NCI-H2227 (cell line): ENCODE measurements at regions not wholly inside any gene's neighbourhood (a gene's known extent, or its start where the extent isn't known, plus 50 kb on each side); places are given as distances from the start of the nearest gene placed in this dataset.
"Not testable (repeated sequence)": the region's sequence is repeated elsewhere in the genome, so short reads cannot be mapped to it uniquely, and the experiment has no call there.

ENCODE experiments used
- DNase-seq: peaks from one replicate; lab custom pipeline; 2025; ENCODE audit not compliant: unreplicated experiment; lab: John Stamatoyannopoulos, UW

DNA sequence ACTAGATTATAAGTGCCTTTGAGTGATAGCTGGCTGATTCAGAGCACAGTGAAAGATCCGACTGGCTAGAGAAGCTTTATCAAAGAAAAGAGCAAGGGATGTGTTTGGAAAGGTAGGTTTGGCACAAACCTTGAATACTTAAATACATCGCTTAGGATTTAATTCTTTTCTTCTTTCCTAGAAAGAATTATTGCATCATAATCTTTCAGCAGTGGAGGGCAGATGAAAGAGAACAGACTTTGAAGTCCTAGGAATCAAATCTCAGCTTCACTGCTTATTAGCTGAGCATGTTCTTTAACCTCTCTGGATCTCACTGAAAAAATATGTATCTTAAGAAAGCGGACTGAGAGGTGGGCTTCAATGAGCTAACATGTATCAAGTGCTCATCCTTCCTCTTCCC, 122.8 kb downstream of the ZNF365 start:
- no peak for DNase-seq

DNA sequence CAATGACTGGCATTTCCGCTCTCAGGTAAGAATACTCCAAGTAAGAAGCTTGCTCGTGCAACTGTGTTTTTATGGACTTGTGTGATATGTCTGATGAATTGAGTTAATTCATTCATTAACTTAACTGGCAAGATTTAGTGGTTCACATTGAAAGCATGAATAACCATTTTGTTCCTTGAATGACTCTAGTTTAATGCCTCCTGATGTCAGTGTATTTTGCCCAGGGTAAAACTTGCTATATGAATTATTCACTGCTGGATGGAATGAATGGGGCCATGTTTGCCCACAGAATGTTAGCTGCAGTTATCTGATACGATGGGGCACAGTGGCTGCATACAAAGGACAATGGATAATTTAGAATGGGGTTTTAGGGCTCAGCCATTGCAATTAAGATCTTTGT, 124.1 kb downstream of the ZNF365 start:
- DNase-seq = no peak

DNA sequence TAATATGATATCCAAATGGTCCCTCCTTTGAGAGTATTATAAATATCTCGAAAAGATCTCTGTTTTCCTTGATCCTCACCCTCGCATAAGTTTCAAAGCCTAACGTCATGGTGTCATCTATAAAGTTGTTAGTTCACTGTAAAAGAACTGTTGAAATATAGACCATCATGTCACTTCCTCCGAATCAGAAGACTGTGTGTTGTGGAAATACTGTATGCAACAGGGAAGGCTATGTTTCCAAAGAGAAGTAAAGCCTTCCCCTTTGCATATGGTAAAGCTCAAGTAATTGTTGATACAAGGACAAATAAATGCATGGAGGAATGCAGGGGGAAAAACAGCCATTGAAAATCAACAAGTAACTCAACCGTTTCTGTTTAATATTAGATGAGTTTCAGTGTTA, 125.9 kb downstream of the ZNF365 start:
- not testable (repeated sequence) for DNase-seq

DNA sequence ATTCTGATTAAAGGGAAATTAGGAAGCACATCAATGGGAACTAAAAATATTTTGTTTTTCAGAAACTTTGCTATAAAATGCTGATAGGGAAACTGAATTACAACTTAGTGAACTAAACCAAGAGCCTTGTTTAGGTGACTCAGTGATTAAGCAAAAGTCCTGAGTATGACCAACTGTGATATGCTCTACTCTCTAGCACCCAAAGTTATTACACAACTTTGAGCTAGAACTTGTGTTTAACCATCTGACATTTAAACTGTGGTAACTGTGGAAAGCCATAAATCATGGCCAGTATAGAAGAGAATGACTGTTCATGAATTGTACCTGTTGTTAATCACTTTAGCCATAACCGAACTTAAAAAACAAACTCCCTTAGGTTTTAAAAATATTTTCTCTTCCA, 127.4 kb downstream of the ZNF365 start:
- no peak for DNase-seq

DNA sequence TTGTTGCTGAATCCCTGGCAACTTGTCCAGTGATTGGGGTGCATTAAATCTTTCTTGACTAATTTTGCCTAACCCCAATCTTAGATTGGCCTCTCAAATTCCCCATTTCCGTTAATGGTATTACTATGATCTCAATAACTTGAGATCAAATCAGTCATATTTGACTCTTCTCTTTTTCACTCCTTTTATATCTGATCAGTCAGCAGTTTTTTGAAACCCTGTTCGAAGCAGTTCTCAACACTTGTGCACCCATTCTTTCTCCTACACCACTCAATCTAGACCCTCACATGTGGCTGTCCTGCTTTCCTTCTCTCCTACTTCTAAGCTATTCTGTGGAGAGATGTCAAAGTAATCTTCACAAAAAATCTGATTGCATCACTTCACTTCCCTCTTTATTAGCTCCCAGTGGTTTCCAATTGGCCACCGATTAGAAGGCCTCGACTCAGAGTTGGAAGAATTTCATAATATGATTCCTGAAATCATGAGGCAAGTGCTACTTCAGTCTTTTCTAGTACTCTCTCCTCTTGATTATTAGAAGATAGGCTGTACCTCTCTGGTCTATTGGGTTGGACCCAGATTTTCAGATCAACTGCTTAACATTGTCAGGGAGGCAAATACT, 128.9 kb downstream of the ZNF365 start:
- no peak for DNase-seq

DNA sequence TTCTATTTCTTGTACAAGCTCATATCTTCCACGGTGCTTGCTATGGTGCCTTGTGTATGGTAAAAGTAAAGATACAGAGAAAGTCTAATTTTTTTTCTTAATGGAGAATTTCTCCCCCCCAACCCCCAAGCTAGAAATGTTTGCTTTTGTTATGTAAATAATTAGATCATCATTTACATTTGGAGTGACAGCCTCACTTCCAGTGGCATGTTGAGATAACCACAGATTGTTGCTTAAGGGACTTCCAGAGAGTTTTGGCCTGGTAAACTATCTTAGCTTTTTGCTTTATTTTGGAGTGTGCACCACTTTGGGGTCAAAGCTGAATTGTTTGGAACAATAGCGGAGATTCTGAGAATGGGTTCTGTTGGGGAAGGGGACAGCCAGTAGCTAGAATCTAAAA, 129.7 kb downstream of the ZNF365 start:
- DNase-seq = no peak

DNA sequence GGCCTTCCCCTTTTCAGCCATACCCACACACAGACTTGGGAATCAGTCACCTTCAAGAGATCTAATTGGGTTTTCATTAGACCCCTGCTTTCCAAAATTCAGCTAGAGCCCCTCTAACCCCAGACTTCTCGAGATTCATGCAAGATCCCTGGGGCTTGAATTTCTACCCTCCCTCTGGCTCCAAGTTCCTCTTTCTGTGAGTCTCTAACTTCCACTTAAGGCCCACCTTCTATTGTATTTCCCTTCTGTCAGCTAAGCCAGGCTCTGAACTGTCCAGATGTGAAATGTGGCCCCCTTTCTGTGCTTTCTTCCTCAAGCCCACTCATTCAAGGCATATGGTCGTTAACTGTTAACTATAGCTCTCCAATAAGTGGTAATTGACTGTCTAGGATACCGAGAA, 132.2 kb downstream of the ZNF365 start:
- no peak for DNase-seq

DNA sequence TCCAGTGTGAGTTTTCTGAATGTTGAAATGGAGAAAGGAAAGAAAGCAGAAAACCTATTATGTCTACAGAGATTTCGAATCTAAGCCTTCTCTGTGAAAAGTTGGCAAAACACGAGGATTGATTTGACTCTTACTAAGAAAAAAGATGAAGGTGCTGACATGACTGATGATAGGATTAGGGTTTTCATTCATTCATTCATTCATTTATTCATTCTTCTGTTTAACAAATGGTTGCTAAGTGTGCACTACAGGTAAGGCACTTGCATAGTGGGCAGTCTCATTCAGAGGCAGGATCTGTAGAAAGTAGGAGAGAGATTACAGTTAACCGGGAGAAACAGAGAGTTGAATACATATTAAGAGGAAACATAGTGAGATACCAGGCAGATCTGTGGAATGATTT, 137.1 kb downstream of the ZNF365 start:
- DNase-seq = no peak

DNA sequence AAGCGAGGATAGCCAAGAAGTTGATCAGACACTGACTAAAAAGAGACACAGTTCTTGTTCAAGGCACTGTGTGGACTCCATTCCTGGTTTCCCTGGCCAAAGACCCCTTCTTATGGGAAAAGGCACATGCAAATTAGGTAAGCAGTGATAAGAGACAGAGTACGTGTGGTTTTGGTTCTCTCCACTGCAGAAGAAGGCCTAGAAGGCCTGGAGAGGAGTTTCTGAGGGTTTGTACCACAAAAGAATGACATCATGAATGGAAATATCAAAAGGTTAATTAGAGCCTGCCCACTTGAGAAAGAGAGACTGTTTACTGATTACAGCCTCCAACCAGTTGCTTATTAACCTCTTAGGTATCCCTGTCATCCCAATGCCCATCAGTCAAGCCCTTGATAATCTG, 137.5 kb downstream of the ZNF365 start:
- no peak for DNase-seq

DNA sequence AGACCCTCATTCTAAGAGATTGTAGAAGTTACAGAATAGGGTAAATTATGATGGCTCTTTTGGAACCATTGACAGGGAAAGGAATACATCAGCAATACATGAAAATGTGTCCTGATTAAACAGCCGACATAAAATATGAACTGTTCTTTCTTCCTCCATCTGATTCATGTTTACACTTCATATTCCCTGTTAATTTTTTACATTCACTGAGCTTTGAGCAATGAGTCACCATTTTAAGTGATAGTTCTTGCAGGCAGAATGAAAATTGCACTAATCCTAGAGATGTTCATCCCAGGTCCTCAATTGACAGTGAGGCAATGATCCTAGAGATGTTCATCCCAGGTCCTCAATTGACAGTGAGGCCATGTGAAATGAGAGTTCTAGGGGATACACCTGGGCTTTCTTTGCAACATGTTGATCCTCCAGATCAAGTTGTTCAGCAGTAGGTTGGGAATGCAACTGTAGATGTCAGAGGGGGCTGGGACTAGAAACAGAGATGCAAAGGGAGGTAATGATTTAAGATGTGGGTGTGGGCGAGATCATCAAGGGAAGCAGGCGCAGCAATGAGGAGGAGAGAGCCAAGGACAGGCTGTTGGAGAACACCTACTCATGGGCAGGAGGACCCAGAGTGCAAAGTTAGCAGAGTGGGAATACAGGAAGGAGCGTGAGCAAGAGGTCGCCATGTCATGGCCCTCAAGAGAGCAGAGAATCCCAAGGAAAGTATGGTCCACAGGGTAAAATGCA, 138.7 kb downstream of the ZNF365 start:
- no peak for DNase-seq

DNA sequence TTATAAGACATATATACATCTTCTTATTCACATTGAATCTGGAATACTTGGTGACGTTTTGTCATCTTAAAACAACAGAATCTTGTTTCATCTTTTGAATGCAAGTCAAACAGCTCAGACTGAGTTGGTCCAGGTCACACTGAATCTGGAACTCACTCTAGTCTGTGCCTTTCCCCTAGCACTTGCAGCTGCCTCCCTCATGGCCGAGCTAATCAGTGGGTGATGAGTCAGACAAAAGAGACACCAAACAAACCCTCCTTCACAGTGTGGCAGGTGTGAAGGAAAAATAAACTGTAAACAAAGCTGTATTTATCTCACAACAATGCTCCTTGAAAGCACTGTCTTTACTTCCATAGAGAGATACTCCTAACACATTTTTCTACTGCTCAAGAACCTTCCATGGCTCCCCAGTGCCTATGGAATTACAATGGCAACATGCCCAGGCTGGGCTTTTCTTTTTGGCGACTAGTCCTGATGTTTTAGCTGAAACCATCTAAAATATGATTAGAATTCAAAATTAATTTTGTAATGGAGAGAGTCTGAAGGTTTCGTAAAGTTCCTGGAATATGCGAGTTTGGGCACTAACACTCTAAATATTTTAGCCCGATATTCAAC, 140.0 kb downstream of the ZNF365 start:
- DNase-seq = no peak

DNA sequence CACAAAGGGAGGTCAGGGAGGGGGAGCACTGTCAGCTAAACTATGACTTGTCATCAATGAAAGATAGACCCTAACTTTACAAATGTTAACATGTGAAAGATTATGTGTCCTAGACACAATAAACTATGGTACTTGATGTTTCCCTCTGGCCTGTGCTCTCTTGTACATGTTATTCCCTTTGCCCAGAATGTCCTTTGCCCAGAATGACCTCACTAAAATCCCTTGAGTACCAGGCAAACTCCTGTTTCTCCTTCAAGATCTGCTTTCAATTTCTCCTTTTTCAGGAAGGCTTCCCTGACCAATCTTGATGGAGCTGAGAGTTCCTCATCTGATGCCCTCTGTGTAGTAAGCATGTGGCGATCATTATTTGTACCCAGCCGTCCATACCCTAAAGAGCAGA, 143.1 kb downstream of the ZNF365 start:
- no peak for DNase-seq

DNA sequence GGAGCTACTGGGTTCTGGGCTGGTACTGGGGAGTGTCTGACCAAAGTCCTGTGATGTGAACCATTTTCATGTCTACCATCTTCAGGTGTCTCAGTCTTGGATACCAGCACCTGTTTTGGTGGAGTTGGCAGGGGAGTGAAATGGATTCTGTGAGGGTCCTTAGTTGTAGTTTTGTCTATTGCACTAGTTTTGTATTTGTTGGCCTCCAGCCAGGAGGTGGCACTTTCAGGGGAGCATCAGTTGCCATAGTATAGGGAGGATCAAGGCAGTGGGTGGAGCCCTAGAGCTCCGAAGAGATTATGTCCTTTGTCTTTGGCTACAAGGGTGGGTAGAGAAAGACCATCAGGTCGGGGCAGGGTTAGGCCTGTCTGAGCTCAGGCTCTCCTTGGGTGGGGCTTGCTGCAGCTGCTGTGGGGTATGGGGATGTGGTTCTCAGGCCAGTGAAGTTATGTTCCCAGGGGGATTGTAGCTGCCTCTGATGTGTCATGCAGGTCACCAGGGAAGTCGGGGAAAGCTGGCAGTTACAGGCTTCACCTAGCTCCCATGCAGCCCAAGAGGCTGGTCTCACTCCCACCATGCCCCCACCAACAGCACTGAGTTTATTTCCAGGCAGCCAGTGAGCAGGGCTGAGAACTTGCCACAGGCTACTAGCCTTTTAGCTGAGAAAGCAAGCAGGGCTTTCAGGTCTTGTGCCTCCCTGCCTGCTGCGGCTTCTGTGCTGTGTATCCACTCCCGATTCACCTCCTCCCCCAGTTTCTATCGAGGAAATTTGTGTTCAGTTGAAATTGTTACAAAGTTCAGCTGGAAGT, 153.1 kb downstream of the ZNF365 start:
- DNase-seq = no peak

DNA sequence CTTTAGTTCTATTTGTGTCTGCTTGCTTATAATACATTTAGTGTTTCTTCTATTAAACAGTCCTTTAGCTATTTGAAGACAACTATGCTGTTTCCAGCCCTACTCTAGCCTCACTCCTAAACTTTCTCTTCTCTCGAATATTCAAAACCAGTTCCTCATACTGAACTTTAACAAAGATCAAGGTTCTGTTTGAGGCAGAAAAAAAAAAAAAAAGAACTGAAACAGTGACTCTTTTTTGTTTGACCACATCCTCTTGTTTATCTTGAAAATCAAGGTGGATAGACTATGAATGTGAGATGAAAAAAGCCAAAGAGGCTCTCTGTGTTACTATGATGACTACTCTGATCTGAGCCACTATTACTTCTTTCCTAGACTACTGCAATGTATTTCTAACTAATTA, 154.3 kb downstream of the ZNF365 start:
- no peak for DNase-seq

DNA sequence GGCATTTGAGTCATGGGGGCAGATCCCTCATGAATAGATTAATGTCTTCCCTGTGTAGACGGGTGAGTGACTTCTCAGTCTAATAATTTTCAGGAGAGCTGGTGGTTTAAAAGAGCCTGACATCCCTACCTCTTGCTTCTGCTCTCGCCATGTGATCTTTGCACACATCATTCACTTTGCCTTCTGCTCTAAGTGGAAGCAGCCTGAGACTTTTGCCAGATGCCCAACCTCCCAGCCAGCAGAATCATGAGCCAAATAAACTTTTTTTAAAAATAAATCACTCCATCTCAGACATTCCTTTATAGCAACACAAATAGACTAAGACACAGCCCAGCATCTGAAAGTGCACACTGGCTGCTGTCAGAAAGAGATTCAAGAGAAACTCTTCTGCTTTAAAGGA, 155.2 kb downstream of the ZNF365 start:
- DNase-seq = no peak

DNA sequence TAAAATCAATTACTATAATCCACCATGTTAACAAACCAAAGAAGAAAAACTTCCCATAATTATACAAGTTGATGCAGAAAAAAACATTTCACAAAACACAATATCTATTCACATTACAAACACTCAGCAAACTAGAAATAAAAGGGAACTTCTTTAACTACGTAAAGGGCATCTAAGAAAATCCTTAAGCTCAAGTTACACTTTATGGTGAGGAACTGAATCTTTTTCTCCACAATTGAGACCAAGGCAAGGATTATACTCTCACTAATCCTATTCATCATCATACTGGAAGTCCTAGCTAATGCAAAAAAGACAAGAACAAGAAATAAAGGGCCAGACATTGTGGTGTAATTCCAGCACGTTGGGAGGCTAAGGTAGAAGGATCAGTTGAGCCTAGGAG, 159.9 kb downstream of the ZNF365 start:
- DNase-seq = no peak

DNA sequence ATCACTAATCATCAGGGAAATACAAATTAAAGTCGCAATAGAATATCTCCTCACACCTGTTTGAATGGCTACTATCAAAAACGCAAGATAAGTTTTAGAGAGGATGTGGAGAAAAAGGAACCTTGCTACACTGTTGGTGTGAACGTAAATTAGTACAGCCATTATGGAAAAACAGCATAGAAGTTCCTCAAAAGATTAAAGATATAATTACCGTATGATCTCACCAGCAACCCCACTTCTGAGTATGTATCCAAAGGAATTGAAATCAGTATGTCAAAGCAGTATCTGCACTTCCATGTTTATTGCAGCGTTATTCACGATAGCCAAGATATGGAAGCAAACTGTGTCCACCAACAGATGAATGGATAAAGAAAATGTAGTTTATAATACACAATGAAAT, 164.4 kb downstream of the ZNF365 start:
- no peak for DNase-seq

DNA sequence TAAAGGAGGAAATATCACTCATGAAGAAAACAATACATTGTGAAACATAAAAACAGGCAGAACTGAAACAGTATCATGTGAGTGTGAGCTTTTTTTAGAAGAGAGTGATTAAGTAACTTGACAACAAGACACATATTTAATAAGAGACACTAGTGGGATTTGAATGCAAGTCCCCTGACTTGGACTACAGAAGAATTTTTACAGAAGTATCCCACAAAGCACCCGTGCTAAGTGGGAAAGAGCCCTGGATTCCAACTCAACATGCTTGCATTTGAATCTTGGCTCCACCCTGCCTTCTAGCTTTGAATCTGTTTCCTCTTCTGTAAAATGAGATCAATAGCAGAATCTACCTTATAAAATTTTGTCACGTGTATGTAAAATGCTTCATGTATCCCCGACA, 166.2 kb downstream of the ZNF365 start:
- no peak for DNase-seq

DNA sequence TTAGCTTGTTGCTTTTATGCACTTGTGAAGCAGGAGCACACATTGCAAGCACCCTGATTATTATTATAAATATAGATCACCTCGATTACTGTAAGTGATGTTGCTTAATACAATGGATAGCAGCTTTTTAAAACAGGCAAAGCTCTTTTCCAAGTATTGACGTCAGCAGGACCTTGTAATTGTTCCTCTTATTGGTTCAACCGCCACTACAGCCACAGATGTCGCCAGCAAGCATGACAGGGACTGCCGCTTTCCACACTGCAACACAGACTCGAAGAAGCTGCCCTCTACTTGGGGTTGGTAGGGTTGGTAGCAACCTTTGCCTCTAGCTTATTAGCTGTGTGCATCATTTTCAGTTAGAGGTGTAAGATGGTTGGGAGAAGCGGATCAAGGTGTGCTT, 167.6 kb downstream of the ZNF365 start:
- no peak for DNase-seq

DNA sequence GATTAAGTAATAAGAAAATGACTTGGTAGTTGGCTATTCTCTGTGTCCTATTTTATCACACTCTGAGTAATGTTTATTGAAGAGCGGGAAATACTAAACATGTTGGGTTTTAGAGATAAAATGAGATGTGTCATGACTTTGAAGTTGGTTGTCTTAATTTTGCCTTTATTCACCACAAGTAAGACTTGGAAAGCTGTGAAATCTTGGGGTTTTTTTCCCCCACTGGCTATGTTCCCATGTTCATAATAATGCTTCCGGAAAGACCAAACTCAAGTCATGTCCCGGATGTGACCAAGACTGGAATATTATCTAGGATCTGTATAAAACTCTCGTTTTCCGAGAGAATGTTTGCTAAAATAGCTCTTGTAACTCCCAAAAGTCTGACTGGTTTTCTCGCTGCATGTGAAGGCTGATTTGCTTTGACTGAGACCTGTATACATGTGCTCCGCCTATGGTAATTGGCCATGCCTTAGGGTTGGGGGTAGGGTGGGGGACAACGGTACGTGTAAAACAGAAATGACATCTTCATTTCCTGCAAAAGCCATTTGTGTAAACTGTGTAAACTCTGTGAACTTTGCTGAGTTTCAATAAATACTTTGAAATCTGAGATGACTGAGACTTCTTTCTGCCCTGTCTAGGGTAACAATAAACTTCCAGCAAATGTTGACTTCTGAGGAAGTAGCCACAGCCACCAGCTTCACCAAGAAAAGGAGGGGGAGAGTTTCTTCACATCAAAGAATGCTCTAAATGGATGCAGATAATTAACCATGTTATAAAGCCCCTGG, 169.6 kb downstream of the ZNF365 start:
- no peak for DNase-seq
